ENCODE measurements at regions not wholly inside any gene's neighbourhood (a gene's known extent, or its start where the extent isn't known, plus 50 kb on each side); places are given as distances from the start of the nearest gene placed in this dataset.

GRCh38 chr9:81377921-81378320 is 311.4 kb downstream of the TLE1 start:
- TF ChIP-seq, protein P1, sequence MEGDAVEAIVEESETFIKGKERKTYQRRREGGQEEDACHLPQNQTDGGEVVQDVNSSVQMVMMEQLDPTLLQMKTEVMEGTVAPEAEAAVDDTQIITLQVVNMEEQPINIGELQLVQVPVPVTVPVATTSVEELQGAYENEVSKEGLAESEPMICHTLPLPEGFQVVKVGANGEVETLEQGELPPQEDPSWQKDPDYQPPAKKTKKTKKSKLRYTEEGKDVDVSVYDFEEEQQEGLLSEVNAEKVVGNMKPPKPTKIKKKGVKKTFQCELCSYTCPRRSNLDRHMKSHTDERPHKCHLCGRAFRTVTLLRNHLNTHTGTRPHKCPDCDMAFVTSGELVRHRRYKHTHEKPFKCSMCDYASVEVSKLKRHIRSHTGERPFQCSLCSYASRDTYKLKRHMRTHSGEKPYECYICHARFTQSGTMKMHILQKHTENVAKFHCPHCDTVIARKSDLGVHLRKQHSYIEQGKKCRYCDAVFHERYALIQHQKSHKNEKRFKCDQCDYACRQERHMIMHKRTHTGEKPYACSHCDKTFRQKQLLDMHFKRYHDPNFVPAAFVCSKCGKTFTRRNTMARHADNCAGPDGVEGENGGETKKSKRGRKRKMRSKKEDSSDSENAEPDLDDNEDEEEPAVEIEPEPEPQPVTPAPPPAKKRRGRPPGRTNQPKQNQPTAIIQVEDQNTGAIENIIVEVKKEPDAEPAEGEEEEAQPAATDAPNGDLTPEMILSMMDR (conservative IDR thresholded peaks at IDR 0.05) = no peak
- TF ChIP-seq ZFX (IDR thresholded peaks at IDR 0.05) = no peak

Data from C4-2B (cell line).